OCI-LY7 (cell line): ENCODE measurements at regions not wholly inside any gene's neighbourhood (a gene's known extent, or its start where the extent isn't known, plus 50 kb on each side); places are given as distances from the start of the nearest gene placed in this dataset.

ENCODE experiments used
- BruUV-seq: library from RNA; stranded (reverse); fragments of 400-500 nt; replicated peaks from 2 replicates; lab custom pipeline; 2021; lab: Mats Ljungman, UMichigan
- CTCF ChIA-PET: fragments of 300-600 bp; sonication (Branson Sonifier 250); formaldehyde crosslinking; loops from one replicate; lab custom pipeline; 2022; ENCODE audit warnings: antibody characterized with exemption; ENCODE audit not compliant: unreplicated experiment; lab: Charles Lee
- POLR2A ChIA-PET: fragments of 300-600 bp; sonication (Branson Sonifier 250); formaldehyde crosslinking; loops from one replicate; lab custom pipeline; 2022; ENCODE audit warnings: antibody characterized with exemption; lab: Charles Lee
- DNase-seq: peaks from one replicate; pipeline ENCODE4 v3.0.0-alpha.2; 2015; ENCODE audit warnings: low spot score
- H2AFZ ChIP-seq: fragments of 200-600 bp; sonication (generic), shearing (Covaris generic); 2 replicates; pipeline ENCODE4 v1.6.1; 2014; ENCODE audit warnings: mild to moderate bottlenecking, antibody characterized with exemption, low read length, moderate library complexity
- H3K27ac ChIP-seq: fragments of 200-600 bp; sonication (generic); 2 replicates; pipeline ENCODE4 v1.5.1; 2014; ENCODE audit warnings: mixed run types, low read depth, mild to moderate bottlenecking, moderate library complexity, low read length, inconsistent platforms; ENCODE audit not compliant: poor library complexity, severe bottlenecking
- H3K36me3 ChIP-seq: fragments of 200-600 bp; sonication (generic); 2 replicates; pipeline ENCODE4 v1.6.1; 2014; ENCODE audit warnings: mild to moderate bottlenecking, antibody characterized with exemption, low read length, moderate library complexity, mixed read lengths; ENCODE audit not compliant: insufficient read depth
- H3K4me1 ChIP-seq: fragments of 200-600 bp; sonication (generic); 2 replicates; pipeline ENCODE4 v1.5.1; 2014; ENCODE audit warnings: mild to moderate bottlenecking, low read length; ENCODE audit not compliant: insufficient read depth, poor library complexity, severe bottlenecking
- H3K4me2 ChIP-seq: fragments of 200-600 bp; sonication (generic); 2 replicates; pipeline ENCODE4 v1.6.1; 2014; ENCODE audit warnings: mild to moderate bottlenecking, low read length
- H3K4me3 ChIP-seq: fragments of 200-600 bp; sonication (generic); 2 replicates; pipeline ENCODE4 v1.5.1; 2014; ENCODE audit warnings: mild to moderate bottlenecking, low read depth, low read length; ENCODE audit not compliant: poor library complexity, severe bottlenecking
- H3K79me2 ChIP-seq: fragments of 200-600 bp; sonication (generic); 2 replicates; pipeline ENCODE4 v1.6.1; 2016; ENCODE audit warnings: low read depth, mild to moderate bottlenecking, low read length, moderate library complexity, mixed read lengths; ENCODE audit not compliant: insufficient read depth
- H3K9me2 ChIP-seq: fragments of 200-600 bp; sonication (generic); 2 replicates; pipeline ENCODE4 v1.6.1; 2016; ENCODE audit warnings: mild to moderate bottlenecking, low read length, mixed read lengths; ENCODE audit not compliant: insufficient read depth
- H3K9me3 ChIP-seq: fragments of 200-600 bp; sonication (generic); 2 replicates; pipeline ENCODE4 v1.6.1; 2014; ENCODE audit warnings: mild to moderate bottlenecking, mixed run types, low read length, mixed read lengths
- H4K20me1 ChIP-seq: fragments of 200-600 bp; sonication (generic); 2 replicates; pipeline ENCODE4 v1.6.1; 2014; ENCODE audit warnings: mild to moderate bottlenecking, antibody characterized with exemption, low read length, moderate library complexity, mixed read lengths; ENCODE audit not compliant: insufficient read depth
- EZH2phosphoT487 ChIP-seq: fragments of 200-600 bp; sonication (generic); IDR thresholded peaks from 2 replicates; pipeline ENCODE4 v1.6.1; 2018; ENCODE audit warnings: low read depth, borderline replicate concordance, mild to moderate bottlenecking, mixed run types, antibody characterized with exemption, low read length, moderate library complexity, mixed read lengths
- intact Hi-C: fragments of 100-400 bp; cut with micrococcal nuclease; formaldehyde crosslinking; loops from one replicate; pipeline ENCODE4 v1.10.0; 2022; ENCODE audit not compliant: unreplicated experiment
- TF ChIP-seq, protein P1 (sequence below): fragments of 200-600 bp; sonication (generic); conservative IDR thresholded peaks from 2 replicates; pipeline ENCODE4 v1.5.1; 2014; ENCODE audit warnings: mild to moderate bottlenecking, antibody characterized with exemption, low read length, moderate library complexity, mixed read lengths

DNA sequence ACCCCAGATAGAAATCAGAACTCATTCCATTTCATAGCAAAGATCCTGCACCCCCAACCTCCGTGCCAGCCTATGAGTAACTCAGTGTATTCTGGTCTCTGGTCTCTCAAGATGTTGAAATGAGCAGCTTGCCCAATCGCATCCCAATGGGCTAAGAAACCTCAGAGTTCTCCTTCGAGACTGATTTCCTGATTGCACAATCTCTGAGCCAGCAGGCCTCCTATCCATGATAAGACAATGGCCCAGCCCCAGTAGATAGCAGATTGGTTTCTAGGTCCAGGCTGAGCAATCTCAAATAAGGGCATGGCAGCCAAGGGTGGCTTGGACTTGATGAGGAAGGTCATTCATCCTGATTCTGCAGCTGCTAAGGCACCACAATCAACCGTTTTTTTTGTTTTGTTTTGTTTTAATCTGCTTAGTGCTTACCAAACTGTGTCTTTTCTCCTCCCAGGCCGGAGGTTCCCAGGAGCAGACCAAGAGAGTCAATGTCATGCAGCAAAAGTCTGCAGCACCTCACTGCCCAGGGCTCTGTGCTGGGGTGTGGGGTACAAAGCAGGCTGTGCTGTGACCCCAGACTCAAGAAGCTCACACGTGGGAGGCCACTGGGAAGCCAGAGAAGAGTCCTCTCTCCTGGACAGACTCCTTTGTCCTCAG lies 125.1 kb upstream of the NXT1 start:
- intact Hi-C loops: no loop called here
- BruUV-seq: no TSS peak
- ChIA-PET CTCF (no interaction called here), POLR2A (no interaction called here)
- Histone ChIP-seq H3K36me3 (no peaks in the 10 kb centered on the region), H4K20me1 (no peaks in the 10 kb centered on the region), H3K79me2 (no peaks in the 10 kb centered on the region), H3K9me3 (no peaks in the 10 kb centered on the region), H3K4me1 (no peaks in the 10 kb centered on the region), H3K27ac (no peak overlapping the region), H2AFZ (no peak overlapping the region), H3K4me2 (no peak overlapping the region), H3K9me2 (no peaks in the 10 kb centered on the region), H3K4me3 (no peak overlapping the region)
- no peak for TF ChIP-seq EZH2phosphoT487
- TF ChIP-seq, protein P1, sequence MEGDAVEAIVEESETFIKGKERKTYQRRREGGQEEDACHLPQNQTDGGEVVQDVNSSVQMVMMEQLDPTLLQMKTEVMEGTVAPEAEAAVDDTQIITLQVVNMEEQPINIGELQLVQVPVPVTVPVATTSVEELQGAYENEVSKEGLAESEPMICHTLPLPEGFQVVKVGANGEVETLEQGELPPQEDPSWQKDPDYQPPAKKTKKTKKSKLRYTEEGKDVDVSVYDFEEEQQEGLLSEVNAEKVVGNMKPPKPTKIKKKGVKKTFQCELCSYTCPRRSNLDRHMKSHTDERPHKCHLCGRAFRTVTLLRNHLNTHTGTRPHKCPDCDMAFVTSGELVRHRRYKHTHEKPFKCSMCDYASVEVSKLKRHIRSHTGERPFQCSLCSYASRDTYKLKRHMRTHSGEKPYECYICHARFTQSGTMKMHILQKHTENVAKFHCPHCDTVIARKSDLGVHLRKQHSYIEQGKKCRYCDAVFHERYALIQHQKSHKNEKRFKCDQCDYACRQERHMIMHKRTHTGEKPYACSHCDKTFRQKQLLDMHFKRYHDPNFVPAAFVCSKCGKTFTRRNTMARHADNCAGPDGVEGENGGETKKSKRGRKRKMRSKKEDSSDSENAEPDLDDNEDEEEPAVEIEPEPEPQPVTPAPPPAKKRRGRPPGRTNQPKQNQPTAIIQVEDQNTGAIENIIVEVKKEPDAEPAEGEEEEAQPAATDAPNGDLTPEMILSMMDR: no peak
- DNase-seq: no peak

DNA sequence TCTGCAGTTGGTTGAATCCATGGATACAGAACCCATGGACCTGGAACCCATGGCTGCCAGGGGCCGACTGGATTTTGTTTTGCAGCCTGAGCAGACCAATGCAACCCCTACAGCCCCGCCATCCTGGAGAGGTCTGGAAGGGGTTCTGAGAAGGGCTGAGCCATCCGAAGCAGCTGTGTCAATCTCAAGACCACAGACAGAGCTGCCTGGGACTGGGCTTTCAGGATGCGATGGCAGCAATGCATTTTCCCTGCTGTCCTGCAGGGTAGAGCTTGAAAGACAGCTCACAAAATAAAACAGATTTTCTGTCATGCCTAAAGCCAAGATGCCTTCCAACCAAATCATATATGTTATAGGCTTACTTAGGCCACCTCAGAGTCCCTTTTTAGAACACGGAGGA lies 125.8 kb upstream of the NXT1 start:
- no peak overlapping the region for H2AFZ ChIP-seq
- H3K4me2 ChIP-seq: no peak overlapping the region
- no peaks in the 10 kb centered on the region for H3K9me3 ChIP-seq
- H3K4me1 ChIP-seq: no peaks in the 10 kb centered on the region
- no peaks in the 10 kb centered on the region for H3K36me3 ChIP-seq
- TF ChIP-seq, protein P1: no peak
- no peak for TF ChIP-seq EZH2phosphoT487
- no peaks in the 10 kb centered on the region for H3K79me2 ChIP-seq
- BruUV-seq: no TSS peak
- ChIA-PET CTCF (no interaction called here), POLR2A (no interaction called here)
- H3K9me2 ChIP-seq: no peaks in the 10 kb centered on the region
- intact Hi-C loops: no loop called here
- no peaks in the 10 kb centered on the region for H4K20me1 ChIP-seq
- no peak overlapping the region for H3K27ac ChIP-seq
- DNase-seq: no peak
- no peak overlapping the region for H3K4me3 ChIP-seq

DNA sequence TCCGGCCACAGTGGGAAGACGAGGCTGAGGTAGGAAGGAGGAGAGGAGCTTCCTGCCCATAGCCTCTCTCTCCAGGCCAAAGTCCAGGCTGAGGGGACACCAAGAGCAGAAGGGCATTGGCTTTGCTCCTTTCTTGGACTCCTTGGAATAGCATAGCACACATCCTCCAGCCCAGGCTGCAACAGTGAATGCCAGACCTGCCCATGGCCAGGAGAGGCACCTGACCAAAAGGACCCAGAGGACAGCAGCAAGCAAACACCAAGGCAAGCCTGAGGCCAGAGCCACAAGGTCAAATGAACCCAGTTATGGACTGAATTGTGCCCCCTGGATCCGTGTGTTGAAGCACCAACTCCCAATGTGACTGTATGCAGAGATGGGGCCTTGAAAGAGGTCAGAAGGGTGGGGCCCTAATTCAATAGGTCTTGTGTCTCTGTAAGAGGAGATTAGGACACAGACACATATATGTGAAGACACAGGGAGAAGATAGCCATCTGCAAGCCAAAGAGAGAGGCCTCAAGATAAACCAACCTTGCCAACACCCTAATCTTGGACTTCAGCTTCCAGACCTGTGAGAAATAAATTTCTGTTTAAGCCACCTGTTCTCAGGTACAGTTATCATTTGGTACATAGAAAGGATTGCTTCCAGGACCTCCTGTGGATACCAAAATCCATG lies 126.5 kb upstream of the NXT1 start:
- no peak overlapping the region for H3K27ac ChIP-seq
- intact Hi-C loops: no loop called here
- H3K36me3 ChIP-seq: no peaks in the 10 kb centered on the region
- no peaks in the 10 kb centered on the region for H3K9me3 ChIP-seq
- TF ChIP-seq, protein P1: no peak
- no peak for TF ChIP-seq EZH2phosphoT487
- no peak overlapping the region for H3K4me2 ChIP-seq
- no peak for DNase-seq
- POLR2A ChIA-PET: no interaction called here
- no TSS peak for BruUV-seq
- no peaks in the 10 kb centered on the region for H4K20me1 ChIP-seq
- H3K4me3 ChIP-seq: no peak overlapping the region
- H3K79me2 ChIP-seq: no peaks in the 10 kb centered on the region
- CTCF ChIA-PET: no interaction called here
- H2AFZ ChIP-seq: no peak overlapping the region
- H3K4me1 ChIP-seq: no peaks in the 10 kb centered on the region
- no peaks in the 10 kb centered on the region for H3K9me2 ChIP-seq
